HG03103 (cell line): ENCODE measurements at regions not wholly inside any gene's neighbourhood (a gene's known extent, or its start where the extent isn't known, plus 50 kb on each side); places are given as distances from the start of the nearest gene placed in this dataset.

Experiments
- ATAC-seq: cut with Tn5 transposase; IDR thresholded peaks from one replicate; pipeline ENCODE4 v1.9.1; 2021; ENCODE audit warnings: low read depth; ENCODE audit not compliant: unreplicated experiment

DNA sequence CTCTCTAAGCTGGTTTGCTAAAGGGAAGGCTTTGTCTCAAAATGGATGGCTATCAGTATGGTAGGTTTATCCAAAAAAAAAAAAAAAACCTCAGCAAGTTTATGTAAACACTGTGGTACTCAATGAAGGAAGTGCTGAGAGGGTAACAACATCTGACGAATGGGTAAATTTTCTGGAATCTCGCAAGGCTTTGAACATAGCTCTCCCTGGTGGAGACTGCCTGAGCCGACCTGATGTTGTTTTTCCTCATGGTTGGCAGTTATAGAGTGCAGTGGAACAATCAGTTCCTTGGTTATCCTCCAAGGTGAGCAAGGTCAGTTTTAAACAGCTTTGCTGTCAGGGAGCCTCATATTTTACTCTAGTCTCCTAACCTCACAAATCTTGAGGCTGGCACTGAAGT is 94.6 kb downstream of the ZPLD1 start:
- no peak for ATAC-seq

DNA sequence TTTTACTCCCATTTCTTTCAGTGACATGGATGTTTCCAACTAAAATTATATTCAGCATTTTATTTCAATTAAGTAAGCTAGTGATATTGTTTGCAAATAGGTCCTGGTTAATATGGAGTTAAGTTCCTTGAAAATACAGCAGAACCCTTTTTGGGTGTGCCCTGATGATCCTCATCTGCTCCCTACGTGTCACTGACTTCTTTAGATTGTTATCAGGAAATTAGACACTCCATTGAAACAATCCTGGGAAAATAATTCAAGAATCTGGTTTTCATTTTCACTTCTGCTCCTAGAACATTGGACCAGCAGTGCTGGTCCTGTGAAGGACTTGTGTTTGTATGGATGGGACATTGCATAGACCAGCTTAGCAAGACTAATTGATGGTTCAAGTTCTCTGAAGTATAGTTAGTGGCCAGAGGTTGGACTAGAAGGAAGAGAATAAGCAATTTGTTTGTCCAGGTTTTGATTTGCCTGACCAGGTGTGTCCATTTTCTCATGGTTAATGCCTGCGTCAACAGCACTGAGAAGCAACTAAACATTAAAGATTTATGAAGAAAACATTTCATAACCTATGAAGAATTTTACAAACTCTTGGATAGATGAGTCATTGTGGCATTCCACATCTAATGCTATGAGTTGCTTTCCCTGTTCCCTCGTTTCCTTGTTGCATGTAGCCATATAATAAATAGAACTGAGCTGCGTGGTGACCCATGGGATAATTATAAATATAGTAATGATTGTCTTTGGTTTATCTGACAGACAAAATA is 95.8 kb downstream of the ZPLD1 start:
- no peak for ATAC-seq

DNA sequence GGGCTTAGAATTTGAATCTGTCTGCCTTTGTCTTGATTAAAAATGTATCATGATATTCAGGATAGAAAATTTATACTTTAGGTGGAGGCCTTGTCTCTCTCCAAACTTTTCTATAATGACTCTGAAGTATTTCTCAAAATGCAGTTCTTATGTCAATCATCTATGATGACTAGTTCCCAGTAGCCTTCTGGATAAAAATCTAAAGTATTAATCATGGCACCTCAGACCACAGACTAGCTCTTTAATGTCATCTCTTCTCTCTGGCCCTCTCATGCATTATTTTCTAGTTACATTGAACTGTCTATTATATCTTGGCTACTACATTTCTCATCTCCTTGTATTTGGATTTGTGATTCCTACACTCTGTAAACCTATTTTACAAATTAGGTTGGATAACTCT is 96.9 kb downstream of the ZPLD1 start:
- no peak for ATAC-seq

DNA sequence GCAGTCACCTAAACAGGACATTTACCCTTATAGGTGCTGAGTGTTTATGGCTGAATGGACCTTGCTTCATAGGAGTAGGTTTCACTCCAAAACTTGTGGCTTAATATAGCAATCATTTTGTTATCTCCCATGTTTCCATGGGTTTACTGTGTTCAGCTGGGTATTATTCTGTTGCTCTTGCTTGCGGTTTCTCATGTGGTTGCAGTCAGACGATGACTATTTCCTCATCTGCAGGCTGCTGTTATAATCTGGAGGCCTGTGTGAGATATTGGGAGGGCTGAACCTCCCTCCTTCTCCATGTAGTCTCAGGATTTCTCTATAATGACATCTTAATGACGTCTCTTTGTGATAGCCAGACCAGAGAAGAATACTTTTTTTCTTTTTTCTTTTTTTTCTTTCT is 98.1 kb downstream of the ZPLD1 start:
- no peak for ATAC-seq

DNA sequence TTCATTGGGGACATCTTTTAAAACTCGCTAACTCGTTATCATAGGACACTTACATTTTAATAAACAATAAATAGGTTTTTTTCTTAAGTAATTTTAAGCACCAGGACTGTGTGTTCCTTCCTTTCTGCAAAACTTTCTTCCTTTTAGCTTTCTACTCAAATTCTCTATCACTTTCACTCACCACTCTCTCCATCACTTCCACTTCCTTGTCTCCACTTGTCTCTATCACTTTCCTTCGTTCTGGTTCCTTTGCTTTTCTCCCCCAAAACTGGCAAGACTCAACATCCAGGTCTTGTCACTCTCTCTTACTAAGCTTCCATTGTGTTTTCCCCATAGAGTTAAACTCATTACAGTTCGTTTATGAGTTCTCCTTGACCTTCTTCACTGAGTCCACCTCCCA is 99.0 kb downstream of the ZPLD1 start:
- no peak for ATAC-seq

DNA sequence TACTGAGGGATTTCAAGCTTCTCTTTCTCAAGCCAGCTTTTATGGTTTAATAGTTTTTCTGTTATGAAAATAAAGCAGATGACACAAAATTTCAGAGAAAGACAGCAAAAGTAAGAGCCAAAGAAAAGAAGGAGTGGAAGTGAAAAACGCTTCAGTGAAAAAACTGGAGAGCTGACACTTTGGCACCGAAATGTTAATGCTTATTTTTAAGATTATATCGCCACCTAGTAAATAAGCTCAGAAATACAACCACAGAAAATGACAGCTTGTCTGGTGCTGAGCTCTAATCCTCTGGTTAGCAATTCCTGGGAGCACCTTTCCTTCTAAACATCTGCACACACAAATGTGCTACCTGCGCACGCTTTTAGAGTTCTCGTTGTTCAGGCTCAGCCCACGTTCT is 101.6 kb downstream of the ZPLD1 start:
- ATAC-seq = no peak

DNA sequence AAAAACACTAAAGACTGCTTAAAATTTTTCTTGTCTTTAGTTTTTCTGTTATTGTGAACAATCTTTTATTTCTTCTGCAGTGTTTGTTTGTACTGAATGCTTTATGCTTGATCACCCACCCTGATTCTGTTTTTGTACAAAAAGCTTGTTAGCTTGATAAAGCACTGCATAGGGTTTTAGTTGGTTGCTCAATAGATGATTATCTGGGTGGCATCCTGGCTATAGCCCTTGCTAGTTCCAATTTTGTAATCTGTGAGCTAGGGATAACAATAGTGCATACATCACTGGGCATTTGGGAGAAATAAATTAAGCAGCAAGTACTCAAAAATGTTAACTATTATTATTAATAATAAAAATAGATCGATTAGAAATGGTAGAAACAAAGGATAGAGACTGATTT is 102.3 kb downstream of the ZPLD1 start:
- ATAC-seq = no peak

DNA sequence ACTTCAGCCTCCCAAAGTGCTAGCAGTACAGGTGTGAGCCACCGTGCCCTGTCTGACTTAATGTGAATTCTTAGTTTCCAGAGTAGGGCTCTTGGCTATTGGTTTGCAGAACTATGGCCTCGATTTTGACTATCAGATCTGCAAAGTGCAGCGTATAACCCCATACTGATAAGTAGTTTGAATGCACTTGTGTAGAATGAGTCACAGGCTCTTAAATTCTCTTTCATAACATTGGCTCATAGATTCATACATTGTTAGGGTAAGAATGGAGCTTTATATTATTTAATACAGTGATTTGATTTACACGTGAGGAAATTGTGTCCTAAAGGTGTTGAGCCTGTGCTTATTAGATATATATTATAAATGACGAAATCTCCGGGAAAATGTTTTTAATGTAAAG is 109.9 kb downstream of the ZPLD1 start:
- no peak for ATAC-seq

DNA sequence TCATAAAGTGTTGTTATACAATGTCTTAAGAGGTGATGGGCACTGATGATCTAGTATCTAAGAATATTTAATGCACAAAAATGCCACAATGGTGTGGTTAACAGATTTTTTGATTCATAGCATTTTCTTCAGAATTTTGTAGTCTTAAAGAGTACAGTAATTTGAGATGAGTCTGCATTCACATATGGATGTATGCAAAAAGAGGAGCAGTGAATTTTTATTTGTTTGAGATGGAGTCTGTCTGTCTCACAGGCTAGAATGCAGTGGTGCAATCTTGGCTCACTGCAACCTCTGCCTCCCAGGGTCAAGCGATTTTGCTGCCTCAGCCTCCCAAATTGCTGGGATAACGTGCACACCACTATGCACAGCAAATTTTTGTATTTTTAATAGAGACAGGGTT is 110.5 kb downstream of the ZPLD1 start:
- no peak for ATAC-seq

DNA sequence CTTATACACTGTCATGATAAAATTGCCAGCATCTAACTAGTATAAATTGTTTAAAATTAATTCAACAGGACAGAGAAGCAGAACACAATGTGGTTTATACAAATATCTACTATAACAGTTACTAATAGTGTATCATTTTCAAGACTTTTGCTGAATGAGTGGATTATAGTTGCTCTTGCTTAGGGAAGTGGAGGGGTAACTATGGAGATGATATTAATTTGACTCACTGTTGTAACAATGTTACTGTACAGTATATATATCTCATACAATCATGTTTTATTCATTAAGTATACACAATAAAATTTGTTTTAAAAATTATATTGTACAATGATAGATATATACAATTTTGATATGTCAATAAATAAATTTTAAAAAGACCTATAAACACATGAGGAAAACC is 119.1 kb downstream of the ZPLD1 start:
- ATAC-seq = no peak

DNA sequence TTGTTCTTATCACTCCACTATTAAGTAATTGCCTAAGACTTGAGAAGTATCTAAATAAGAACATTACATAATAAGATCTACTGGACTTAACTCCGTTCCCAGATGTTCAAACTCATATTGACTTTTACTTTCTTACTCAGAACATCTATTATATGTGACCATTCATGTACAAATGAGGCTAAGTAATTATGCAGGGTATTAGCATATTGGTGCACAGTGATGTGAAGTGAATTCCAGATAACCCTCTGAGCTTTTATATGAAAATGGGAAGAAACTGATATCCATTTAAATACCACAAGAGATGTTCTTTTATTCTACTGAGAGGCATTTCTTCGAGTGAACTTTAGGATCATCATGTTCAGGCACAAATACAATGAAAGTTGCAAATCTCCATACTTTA is 135.7 kb downstream of the ZPLD1 start:
- ATAC-seq = no peak

DNA sequence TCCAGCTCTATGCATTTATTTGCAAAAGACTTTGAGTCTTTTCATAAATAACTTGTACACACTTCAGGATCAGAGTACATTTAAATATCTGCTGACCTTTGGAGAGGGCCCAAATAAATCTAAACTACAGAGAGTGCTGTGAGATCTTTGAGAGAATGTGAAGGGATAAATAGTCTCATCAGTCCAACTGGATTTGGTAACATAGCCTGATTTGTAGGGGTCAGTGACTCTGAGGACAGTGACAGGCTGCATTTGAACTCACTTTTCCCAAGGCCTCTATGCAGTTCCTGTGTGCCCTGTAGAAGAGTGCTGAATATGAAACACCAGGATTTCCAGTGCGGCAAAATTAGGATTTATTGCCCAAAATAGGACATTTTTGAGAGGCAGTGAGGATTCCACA is 136.2 kb downstream of the ZPLD1 start:
- no peak for ATAC-seq

DNA sequence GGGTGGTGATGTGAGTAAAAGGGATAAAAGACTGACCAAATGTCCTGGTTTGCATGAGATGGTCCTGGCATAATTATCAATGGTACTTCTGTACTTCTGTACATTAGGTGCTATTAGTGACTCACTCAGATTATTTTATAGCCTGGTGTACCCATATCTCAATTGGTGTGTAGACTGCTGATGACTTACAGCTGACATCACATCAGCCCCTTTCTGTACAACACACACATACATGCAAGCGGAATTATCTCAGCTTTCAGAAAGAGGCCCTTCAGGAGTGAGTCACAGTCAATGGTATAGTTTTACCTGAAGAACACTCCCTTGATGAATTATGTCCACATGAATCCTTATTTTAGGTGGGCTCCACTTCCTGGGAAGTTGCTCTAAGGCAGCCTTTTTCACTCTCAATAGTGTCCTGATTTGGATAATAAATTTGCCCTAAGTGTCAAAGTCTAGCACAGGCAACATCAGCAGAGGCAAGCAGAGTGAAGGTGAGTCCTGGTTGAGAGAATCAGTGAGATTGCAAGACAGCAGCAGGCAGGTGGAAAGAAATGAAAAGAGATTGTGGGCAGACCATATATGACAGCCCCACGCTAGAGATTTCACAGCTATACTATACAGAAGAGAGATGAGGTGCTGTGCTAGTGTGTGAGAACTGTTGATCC is 137.0 kb downstream of the ZPLD1 start:
- no peak for ATAC-seq

DNA sequence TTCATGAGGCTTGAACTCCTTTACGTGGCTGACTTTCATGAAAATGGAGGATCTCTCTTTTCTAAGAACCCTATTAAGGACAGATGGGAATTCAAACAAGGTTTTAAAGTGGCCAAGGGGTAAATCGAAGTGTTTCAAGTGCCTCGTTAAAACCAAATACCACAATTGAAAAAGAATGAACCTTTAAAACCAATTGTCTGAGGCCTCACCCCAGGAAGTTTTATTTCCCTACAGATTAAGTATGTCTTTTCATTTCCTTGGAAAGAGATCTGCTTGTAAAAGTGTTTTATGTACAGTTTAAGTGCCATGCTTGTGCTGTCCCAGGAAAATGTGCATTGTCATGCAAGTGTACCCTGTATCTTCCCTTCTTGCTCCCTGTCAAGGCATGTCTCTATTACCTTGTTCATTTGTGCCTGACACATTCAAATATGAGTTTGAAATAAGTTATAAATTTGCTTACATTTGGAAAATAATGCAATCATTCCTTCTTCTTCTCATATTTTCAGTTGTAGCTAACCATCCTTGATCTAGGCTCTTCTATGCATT is 138.7 kb downstream of the ZPLD1 start:
- ATAC-seq = no peak

DNA sequence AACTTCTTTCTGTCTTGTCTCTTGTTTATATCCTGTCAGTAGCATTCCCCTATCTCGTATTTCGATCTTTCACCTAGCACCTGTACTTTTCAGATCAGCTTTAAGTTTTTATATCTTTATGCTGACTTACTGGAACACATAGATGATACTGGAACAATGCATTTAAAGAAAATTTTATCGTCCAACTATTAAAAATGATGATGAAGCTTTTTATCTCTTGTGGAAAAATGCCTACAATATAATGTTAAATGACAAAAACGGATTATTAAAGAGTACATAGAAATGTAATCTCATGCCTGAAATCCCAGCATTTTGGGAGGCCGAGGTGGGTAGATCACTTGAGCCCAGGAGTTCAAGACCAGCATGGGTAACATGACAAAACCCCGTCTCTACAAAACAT is 139.5 kb downstream of the ZPLD1 start:
- no peak for ATAC-seq

DNA sequence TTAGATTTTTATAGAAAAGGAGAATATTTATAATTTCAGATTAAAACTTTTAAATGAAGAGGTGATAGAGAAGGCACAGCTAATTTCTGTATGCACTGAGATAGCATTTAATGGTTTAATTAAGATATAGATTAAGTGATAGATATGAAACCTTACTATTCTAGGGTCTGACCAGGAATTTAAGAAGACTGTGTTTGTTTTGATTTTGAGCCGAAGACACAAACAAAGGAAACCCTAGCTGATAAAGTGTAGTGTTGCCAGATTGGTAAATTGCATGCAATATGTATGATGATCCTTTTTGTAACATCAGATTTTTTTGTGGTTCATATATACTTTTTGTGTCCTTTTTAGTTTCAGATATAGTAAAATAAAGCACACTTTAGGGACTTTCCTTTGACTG is 141.8 kb downstream of the ZPLD1 start:
- ATAC-seq = no peak

DNA sequence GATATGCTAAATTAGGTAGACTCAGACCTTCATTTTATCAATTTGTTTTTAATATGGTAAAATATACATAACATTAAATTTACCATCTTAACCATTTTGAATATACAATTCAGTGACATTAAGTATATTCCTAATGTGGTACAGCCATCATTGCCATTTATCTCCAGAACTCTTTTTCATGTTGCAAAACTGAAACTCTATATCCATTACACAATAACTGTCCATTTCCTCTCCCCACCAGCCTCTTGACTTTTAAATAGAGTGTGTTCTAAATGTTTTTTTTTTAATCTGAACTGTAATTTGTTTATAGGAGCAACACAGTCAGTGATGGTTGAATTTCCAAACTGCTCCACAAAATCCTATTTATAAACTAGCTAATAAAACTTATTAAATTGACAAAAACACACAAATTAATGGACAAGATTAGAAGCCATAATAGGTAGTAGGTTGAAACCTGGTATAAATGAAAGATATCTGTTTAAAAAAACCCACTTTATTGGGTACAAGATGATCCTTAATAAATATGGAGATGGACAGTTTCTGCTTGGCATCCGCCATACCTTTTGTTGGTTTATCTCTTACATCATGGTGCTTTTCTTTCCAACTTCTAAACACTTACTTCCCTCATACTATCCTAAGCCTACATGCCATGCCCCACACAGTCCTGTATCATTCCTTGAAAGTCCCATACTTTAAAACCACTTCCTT is 142.4 kb downstream of the ZPLD1 start:
- no peak for ATAC-seq

DNA sequence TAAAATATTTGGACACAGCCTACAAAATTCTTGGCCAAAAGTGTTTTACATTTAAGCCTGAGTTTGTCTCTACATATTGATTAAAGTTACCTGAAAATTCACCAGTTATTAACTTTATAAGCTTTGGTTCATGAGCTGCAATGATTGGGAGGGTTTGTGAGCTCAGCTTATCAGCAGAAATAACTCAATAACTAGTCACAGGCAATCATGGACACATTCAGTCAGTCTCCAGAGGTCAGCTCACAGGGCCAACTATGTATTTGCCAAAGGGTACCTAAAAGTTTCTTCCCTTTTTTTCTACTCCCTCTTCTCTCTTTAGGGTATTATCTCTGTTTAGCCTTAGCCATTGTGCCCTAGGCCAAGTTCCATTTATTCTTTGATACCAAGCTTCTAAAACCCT is 145.9 kb downstream of the ZPLD1 start:
- ATAC-seq = no peak

DNA sequence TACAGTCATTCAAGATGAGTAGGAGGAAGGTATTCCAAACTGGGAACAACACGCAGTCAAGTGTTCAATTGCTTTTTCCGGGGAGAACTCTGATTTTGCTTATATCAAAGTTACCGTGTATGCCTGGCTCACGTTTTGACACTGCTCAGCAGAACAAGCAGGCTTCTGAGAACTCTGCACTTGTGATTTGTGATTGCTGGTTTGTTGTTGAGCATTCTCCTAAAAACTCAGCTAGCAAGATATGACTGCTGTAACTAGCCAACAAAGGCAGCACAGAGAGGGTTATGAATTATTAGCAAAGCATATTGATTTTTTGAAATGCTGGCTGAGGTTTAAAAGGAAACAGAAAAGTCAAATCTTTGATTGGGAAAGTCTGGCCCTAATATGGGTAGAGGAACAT is 151.7 kb downstream of the ZPLD1 start:
- ATAC-seq = no peak

DNA sequence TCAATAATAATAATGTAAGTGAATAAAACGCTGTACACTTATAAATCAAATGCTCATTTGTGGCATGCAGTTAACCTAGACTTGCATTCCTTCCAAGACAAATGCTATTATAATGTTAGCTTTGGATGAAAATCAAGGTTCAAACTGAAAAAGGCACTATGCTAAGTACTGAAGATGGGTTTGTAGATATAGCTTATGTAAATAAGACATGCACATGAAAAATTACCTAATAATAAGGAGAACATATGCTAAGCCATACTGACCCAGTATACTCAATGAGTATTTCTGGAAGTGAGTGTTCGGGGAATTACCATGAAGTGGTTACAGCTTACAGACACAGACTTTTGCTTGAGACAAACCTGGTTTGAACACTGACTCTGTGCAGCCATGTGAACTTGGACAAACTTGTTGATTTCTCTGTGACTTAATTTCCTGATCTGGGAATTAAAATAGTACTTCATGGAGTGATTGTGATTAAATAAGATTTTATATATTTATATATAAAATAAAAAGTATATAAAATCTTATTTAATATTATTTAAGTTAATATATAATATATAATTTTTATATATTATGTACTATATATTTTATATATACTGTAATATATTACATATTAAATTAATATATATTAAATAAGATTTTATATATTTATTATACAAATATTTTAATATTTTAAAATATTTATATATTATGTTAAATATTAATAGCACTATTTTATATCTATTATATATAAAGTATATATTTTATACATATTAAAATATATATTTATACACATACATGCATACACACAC is 159.2 kb downstream of the ZPLD1 start:
- no peak for ATAC-seq

DNA sequence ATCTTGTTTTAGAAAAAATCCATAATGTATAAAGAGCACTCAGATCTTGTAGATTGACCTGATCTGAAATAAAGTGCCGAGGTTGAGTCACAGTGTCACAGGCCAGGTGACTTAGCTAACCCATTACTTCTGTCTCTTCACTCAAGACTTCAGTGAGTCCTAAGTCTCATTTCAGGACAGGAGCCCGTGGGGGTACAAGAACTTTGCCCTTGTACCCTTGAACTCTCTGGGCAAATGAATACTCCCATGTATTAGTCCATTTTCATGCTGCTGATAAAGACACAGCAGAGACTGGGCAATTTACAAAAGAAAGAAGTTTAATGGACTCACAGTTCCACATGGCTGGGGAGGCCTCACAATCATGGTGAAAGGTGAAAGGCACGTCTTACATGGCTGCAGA is 160.2 kb downstream of the ZPLD1 start:
- no peak for ATAC-seq
